Immature natural killer cell (primary cell): ENCODE measurements at regions not wholly inside any gene's neighbourhood (a gene's known extent, or its start where the extent isn't known, plus 50 kb on each side); places are given as distances from the start of the nearest gene placed in this dataset.

ENCODE experiments used
- DNase-seq, 3 donors: peaks; one replicate each; pipeline ENCODE4 v3.0.0; 2022; ENCODE audit warnings: mixed read lengths in 1 of 3
- H3K27ac Mint-ChIP-seq, 6 donors: one replicate each; pipeline ENCODE4 v1.8.0; 2020; ENCODE audit warnings: mixed read lengths in 6 of 6, mild to moderate bottlenecking in 5 of 6, inconsistent platforms in 4 of 6, moderate library complexity in 3 of 6
- H3K27me3 Mint-ChIP-seq, 3 donors: one replicate each; pipeline ENCODE4 v1.8.0; 2020 to 2021; ENCODE audit warnings: low read depth in 3 of 3, mild to moderate bottlenecking in 3 of 3, mixed read lengths in 3 of 3, moderate library complexity in 3 of 3, inconsistent platforms in 1 of 3
- H3K36me3 Mint-ChIP-seq, 3 donors: one replicate each; pipeline ENCODE4 v1.8.0; 2020; ENCODE audit warnings: mixed read lengths in 3 of 3, inconsistent platforms in 2 of 3, mild to moderate bottlenecking in 2 of 3
- H3K4me1 Mint-ChIP-seq, 2 donors: one replicate each; pipeline ENCODE4 v1.8.0; 2020; ENCODE audit warnings: inconsistent platforms in 2 of 2, mild to moderate bottlenecking in 2 of 2, mixed read lengths in 2 of 2, moderate library complexity in 1 of 2
- H3K4me3 Mint-ChIP-seq, 5 donors: one replicate each; pipeline ENCODE4 v1.8.0; 2020; ENCODE audit warnings: mild to moderate bottlenecking in 5 of 5, mixed read lengths in 5 of 5, inconsistent platforms in 3 of 5, moderate library complexity in 3 of 5
- H3K9me3 Mint-ChIP-seq, 6 donors: one replicate each; pipeline ENCODE4 v1.8.0; 2020; ENCODE audit warnings: mild to moderate bottlenecking in 6 of 6, mixed read lengths in 6 of 6, inconsistent platforms in 4 of 6, moderate library complexity in 3 of 6

- Mint-ChIP-seq H3K9me3 (no peaks in the 10 kb centered on the region), H3K27me3 (peaks cover 0 to 12% (median 5%) of the 10 kb centered on the region in 3 donors), H3K36me3 (no peaks in the 10 kb centered on the region), H3K27ac (no peak overlapping the region), H3K4me1 (no peaks in the 10 kb centered on the region), H3K4me3 (no peak overlapping the region)
- DNase-seq = no peak
Measured at GRCh38 chr5:159547466-159548195, 217.3 kb upstream of the IL12B start.

GRCh38 chr5:159548517-159548916 is 218.2 kb upstream of the IL12B start:
- H3K36me3 Mint-ChIP-seq = no peaks in the 10 kb centered on the region
- DNase-seq = no peak
- no peaks in the 10 kb centered on the region for H3K4me1 Mint-ChIP-seq
- H3K4me3 Mint-ChIP-seq = no peak overlapping the region
- no peak overlapping the region for H3K27ac Mint-ChIP-seq
- H3K27me3 Mint-ChIP-seq = peaks cover 0 to 12% (median 5%) of the 10 kb centered on the region in 3 donors
- H3K9me3 Mint-ChIP-seq = no peaks in the 10 kb centered on the region

DNA sequence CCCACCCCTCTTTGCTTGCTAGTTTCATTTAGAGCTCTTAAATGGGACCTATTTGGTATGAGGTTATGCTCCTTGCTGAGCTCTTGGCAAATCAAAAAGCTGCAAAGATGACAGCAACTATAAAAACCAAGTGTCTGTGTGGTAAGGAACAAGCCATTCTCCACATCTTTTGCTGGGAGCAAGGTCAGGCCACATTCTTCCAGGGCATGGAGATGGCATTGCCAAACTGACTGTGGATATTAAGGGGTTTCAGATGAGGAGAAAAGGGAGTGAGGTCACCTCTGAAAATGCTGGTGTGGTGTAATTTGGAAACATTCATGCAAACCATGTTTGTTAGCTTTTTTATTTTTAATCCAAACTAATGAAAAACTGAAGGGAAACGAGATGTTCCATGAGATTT is 218.8 kb upstream of the IL12B start:
- no peak for DNase-seq
- H3K9me3 Mint-ChIP-seq = no peaks in the 10 kb centered on the region
- H3K27ac Mint-ChIP-seq = no peak overlapping the region
- H3K4me1 Mint-ChIP-seq = no peaks in the 10 kb centered on the region
- H3K4me3 Mint-ChIP-seq = no peak overlapping the region
- peaks cover 0 to 12% (median 6%) of the 10 kb centered on the region in 3 donors for H3K27me3 Mint-ChIP-seq
- H3K36me3 Mint-ChIP-seq = no peaks in the 10 kb centered on the region

DNA sequence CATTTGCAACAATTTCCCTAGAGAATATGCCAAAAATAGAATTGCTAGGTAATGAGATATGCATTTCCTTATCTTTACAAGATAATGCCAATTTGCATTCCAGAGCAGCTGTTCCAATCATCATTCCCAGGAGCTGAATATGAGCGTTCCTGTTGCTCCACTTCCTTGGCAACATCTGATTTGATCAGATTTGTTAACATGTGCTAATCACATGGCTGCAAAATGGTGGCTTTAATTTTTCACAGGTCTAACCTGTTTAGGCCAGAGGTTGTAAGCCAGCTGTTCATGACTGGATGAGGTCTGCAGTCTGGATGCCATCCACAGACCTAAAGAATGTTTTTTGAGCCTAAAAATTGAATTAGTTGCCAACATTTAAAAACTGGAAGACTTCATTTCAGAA is 220.7 kb upstream of the IL12B start:
- Mint-ChIP-seq H3K27me3 (peaks cover 0 to 8% (median 4%) of the 10 kb centered on the region in 3 donors), H3K9me3 (no peaks in the 10 kb centered on the region), H3K4me1 (no peaks in the 10 kb centered on the region), H3K36me3 (no peaks in the 10 kb centered on the region), H3K27ac (no peak overlapping the region), H3K4me3 (no peak overlapping the region)
- DNase-seq = no peak

DNA sequence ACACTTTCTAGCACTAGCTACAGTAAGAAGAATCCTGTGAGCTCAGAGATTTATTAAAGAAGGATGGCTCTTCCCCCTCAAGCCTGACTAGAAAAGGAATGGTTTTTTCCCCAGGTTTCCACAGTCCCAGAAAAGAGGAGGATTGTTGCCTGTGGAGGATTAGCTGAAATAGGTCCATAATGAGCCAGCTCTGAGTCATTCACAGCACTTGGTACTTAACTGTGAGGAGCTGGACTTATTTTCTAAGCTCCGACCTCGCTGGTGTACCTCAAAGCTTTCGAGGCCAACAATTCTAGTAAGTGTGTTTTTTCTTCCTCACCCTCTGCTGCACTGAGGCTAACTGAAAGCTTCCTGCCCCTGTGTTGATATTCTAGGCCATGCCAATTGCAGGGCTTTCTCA is 222.5 kb upstream of the IL12B start:
- Mint-ChIP-seq H3K27me3 (peaks cover 0 to 5% (median 4%) of the 10 kb centered on the region in 3 donors), H3K36me3 (no peaks in the 10 kb centered on the region), H3K9me3 (no peaks in the 10 kb centered on the region), H3K4me1 (no peaks in the 10 kb centered on the region), H3K4me3 (no peak overlapping the region), H3K27ac (no peak overlapping the region)
- no peak for DNase-seq

GRCh38 chr5:159553792-159554191 is 223.5 kb upstream of the IL12B start:
- DNase-seq = no peak
- H3K9me3 Mint-ChIP-seq = no peaks in the 10 kb centered on the region
- H3K4me3 Mint-ChIP-seq = no peak overlapping the region
- H3K4me1 Mint-ChIP-seq = no peaks in the 10 kb centered on the region
- peaks cover 0 to 4% (median 3%) of the 10 kb centered on the region in 3 donors for H3K27me3 Mint-ChIP-seq
- no peaks in the 10 kb centered on the region for H3K36me3 Mint-ChIP-seq
- no peak overlapping the region for H3K27ac Mint-ChIP-seq

DNA sequence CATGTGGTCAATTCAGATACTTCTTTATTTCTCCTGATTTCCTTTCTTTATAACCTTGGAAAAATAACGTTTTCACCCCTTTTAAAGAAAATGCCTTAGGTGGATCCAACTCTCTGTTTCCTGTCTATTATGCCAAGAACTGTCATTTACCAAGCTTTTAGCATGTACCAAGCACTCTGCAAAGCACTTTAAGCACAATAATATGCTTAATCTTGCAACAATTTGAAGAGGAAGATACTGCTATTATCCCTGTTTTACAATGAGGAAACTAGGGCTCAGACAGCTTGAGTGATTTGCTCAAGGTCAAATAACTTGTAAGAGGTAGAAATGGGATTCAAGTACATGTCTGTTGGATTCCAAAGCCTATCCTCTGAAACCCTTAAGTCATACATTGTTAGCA is 224.8 kb upstream of the IL12B start:
- H3K27me3 Mint-ChIP-seq = peaks cover 0 to 4% (median 3%) of the 10 kb centered on the region in 3 donors
- H3K27ac Mint-ChIP-seq = no peak overlapping the region
- no peaks in the 10 kb centered on the region for H3K4me1 Mint-ChIP-seq
- H3K9me3 Mint-ChIP-seq = no peaks in the 10 kb centered on the region
- H3K36me3 Mint-ChIP-seq = no peaks in the 10 kb centered on the region
- no peak for DNase-seq
- H3K4me3 Mint-ChIP-seq = no peak overlapping the region

DNA sequence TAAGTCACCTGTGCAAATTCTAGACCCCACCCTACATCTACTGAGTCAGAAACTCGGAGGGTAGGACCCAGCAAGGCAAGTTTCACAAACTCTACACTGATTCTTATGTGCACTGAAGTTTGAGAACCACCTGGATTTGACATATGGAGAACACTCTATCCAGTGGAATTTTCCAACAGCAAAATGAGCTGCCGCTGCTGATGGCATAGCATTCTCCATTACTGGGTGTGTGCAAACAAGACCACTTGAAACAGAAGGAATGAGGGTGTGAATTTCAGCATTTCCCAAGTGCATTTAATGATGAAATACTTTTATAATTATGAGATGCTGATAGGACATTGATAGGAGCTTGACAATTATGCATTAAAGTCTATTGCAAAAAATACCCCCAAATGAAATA is 229.1 kb upstream of the IL12B start:
- Mint-ChIP-seq H3K27me3 (peaks cover 2% of the 10 kb centered on the region in 3 donors), H3K27ac (no peak overlapping the region), H3K9me3 (no peaks in the 10 kb centered on the region), H3K4me3 (no peak overlapping the region), H3K36me3 (no peaks in the 10 kb centered on the region), H3K4me1 (no peaks in the 10 kb centered on the region)
- DNase-seq = no peak

- H3K36me3 Mint-ChIP-seq = no peaks in the 10 kb centered on the region
- peaks cover 0 to 2% of the 10 kb centered on the region in 2 donors for H3K4me1 Mint-ChIP-seq
- no peaks in the 10 kb centered on the region for H3K9me3 Mint-ChIP-seq
- H3K27ac Mint-ChIP-seq = no peak overlapping the region
- no peak for DNase-seq
- H3K27me3 Mint-ChIP-seq = peaks cover 2% of the 10 kb centered on the region in 3 donors
- H3K4me3 Mint-ChIP-seq = no peak overlapping the region
Measured at GRCh38 chr5:159560088-159560487, 229.8 kb upstream of the IL12B start.

- peaks cover 0 to 2% of the 10 kb centered on the region in 2 donors for H3K4me1 Mint-ChIP-seq
- H3K27me3 Mint-ChIP-seq = peaks cover 2 to 5% (median 2%) of the 10 kb centered on the region in 3 donors
- no peak overlapping the region for H3K27ac Mint-ChIP-seq
- no peak overlapping the region for H3K4me3 Mint-ChIP-seq
- H3K36me3 Mint-ChIP-seq = no peaks in the 10 kb centered on the region
- H3K9me3 Mint-ChIP-seq = no peaks in the 10 kb centered on the region
- no peak for DNase-seq
Measured at GRCh38 chr5:159564031-159564430, 233.7 kb upstream of the IL12B start.

DNA sequence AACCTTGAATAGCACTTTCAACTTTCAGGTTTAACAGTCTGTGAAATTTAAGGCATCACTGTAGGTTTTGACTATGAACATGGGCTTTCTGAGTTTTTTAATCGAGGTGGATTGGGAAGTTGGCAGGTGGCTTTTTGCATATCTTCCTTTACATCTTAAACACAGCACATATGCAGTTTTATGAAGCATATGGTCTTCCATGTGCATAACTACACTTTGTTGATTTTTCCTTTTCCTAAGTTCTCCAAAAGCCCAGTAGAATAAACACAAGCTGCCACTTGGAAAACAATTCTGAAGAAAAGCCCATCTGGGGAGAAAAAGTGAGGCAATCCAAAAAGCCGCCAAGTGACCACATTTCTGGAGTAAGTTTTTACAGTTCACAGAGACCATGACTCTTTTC is 236.5 kb upstream of the IL12B start:
- no peak for DNase-seq
- Mint-ChIP-seq H3K36me3 (no peaks in the 10 kb centered on the region), H3K27me3 (peaks cover 1 to 4% (median 2%) of the 10 kb centered on the region in 3 donors), H3K4me1 (peaks cover 0 to 2% of the 10 kb centered on the region in 2 donors), H3K4me3 (no peak overlapping the region), H3K27ac (no peak overlapping the region), H3K9me3 (no peaks in the 10 kb centered on the region)

DNA sequence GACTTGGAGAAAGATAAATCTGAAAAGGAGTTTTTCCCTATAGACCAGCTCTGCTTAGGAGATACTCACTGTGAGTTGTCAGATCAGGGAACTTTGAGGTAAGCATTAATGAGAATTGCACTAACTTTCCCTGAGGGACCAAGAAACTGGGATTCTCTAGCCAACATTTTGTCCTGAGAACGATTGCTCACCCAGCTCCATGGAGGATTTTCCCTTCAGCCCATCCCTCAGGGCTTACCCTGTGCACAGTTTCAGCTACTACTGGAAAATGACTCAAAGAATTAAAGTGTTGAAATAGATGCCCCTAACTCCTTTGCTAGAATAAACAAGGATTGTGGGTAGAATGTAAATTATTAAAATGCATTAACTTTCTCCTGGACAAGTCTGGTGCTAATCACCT is 237.2 kb upstream of the IL12B start:
- H3K4me1 Mint-ChIP-seq = peaks cover 0 to 2% of the 10 kb centered on the region in 2 donors
- H3K36me3 Mint-ChIP-seq = no peaks in the 10 kb centered on the region
- H3K9me3 Mint-ChIP-seq = no peaks in the 10 kb centered on the region
- H3K27ac Mint-ChIP-seq = no peak overlapping the region
- H3K4me3 Mint-ChIP-seq = no peak overlapping the region
- no peak for DNase-seq
- peaks cover 1 to 4% (median 2%) of the 10 kb centered on the region in 3 donors for H3K27me3 Mint-ChIP-seq

GRCh38 chr5:159571501-159572244 is 241.4 kb upstream of the IL12B start:
- Mint-ChIP-seq H3K27me3 (peaks cover 1 to 11% (median 4%) of the 10 kb centered on the region in 3 donors), H3K9me3 (no peaks in the 10 kb centered on the region), H3K4me1 (no peaks in the 10 kb centered on the region), H3K4me3 (no peak overlapping the region), H3K27ac (no peak overlapping the region), H3K36me3 (peaks cover 0 to 8% (median 0%) of the 10 kb centered on the region in 3 donors)
- no peak for DNase-seq

DNA sequence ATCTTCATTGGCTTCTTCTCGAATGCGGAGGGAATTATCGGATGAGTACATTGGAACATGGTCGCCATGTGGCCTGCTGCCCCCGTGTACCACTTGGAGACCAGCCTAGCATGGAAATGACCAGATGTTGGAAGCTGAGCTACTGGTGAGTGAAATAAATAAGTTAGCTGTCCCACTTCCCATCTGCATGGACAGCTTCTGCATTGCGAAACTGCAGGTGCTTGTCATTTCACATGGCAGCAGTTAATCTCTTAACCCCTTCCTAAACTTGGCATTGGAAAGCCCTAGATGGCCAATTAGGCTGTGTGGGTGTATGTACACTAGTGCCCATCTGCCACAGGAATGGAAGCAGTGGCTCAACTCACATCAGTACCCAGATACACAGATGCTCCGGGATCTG is 246.6 kb upstream of the IL12B start:
- peaks cover 1 to 10% (median 7%) of the 10 kb centered on the region in 3 donors for H3K27me3 Mint-ChIP-seq
- no peaks in the 10 kb centered on the region for H3K9me3 Mint-ChIP-seq
- H3K36me3 Mint-ChIP-seq = peaks cover 0 to 9% (median 0%) of the 10 kb centered on the region in 3 donors
- H3K27ac Mint-ChIP-seq = no peak overlapping the region
- no peaks in the 10 kb centered on the region for H3K4me1 Mint-ChIP-seq
- peak overlapping the region in 1 of 5 donors; percentile 9 for H3K4me3 Mint-ChIP-seq
- DNase-seq = no peak
